K562 (cell line): ENCODE measurements at regions not wholly inside any gene's neighbourhood (a gene's known extent, or its start where the extent isn't known, plus 50 kb on each side); places are given as distances from the start of the nearest gene placed in this dataset.
A peak's percentile ranks its signal among the peaks of the same experiment; 100 is the strongest.

Source experiments
- ARNT ChIP-seq, 2 experiments: fragments of 450-650 bp; IDR thresholded peaks; 2 replicates each; pipeline ENCODE4 v1.6.1; 2016; ENCODE audit warnings: mild to moderate bottlenecking in 1 of 2
- BMI1 ChIP-seq: fragments of 150-350 bp; IDR thresholded peaks from 2 replicates; pipeline ENCODE4 v1.6.1; 2014; ENCODE audit warnings: low read length
- CBX1 ChIP-seq: sonication (generic); IDR thresholded peaks from 2 replicates; pipeline ENCODE4 v1.6.1; 2016; ENCODE audit warnings: antibody characterized with exemption, low read depth, mild to moderate bottlenecking
- CBX2 ChIP-seq: fragments of 200-600 bp; sonication (generic); IDR thresholded peaks from one replicate; pipeline ENCODE4 v1.6.1; 2012; ENCODE audit warnings: mild to moderate bottlenecking, low read length, inconsistent platforms; ENCODE audit not compliant: insufficient read depth, poor library complexity, severe bottlenecking
- CEBPB ChIP-seq: fragments of 450-650 bp; IDR thresholded peaks from 2 replicates; pipeline ENCODE4 v1.6.1; 2016; ENCODE audit warnings: missing genetic modification characterization, missing compliant biosample characterization
- CHCHD3 ChIP-seq: fragments of 250-450 bp; sonication (Bioruptor Pico); IDR thresholded peaks from 2 replicates; pipeline ENCODE4 v2.1.2; 2022; ENCODE audit warnings: mild to moderate bottlenecking
- E4F1 ChIP-seq: fragments of 250-450 bp; sonication (Bioruptor Pico); IDR thresholded peaks from 2 replicates; pipeline ENCODE4 v1.5.0; 2021; ENCODE audit warnings: mild to moderate bottlenecking, borderline replicate concordance
- ELF1 ChIP-seq: fragments of 200-800 bp; sonication (Bioruptor generic); IDR thresholded peaks from 2 replicates; pipeline ENCODE4 v1.6.1; 2016; ENCODE audit warnings: missing genetic modification characterization, missing compliant biosample characterization
- FOXJ2 ChIP-seq: fragments of 200-800 bp; sonication (Bioruptor generic); IDR thresholded peaks from 2 replicates; pipeline ENCODE4 v1.6.1; 2016; ENCODE audit warnings: missing genetic modification characterization, missing compliant biosample characterization
- FUS ChIP-seq: fragments of 200-400 bp; formaldehyde crosslinking; optimal IDR thresholded peaks from 2 replicates; pipeline ENCODE3; 2017; ENCODE audit warnings: low read depth, low read length
- GABPA ChIP-seq: fragments of 200-800 bp; sonication (Bioruptor generic); conservative IDR thresholded peaks from 2 replicates; pipeline ENCODE4 v1.6.1; 2016; ENCODE audit warnings: low read depth, missing genetic modification characterization, missing compliant biosample characterization
- HNRNPK ChIP-seq: fragments of 200-400 bp; formaldehyde crosslinking; IDR thresholded peaks from one replicate; pipeline ENCODE4 v1.6.1; 2018; ENCODE audit warnings: mild to moderate bottlenecking, low read depth, low read length; ENCODE audit not compliant: poor library complexity, severe bottlenecking
- HNRNPL ChIP-seq: fragments of 200-400 bp; formaldehyde crosslinking; IDR thresholded peaks from 2 replicates; pipeline ENCODE4 v1.6.1; 2017; ENCODE audit warnings: low read depth, mild to moderate bottlenecking, low read length
- HOXB6 ChIP-seq: fragments of 250-450 bp; sonication (Bioruptor Pico); IDR thresholded peaks from 2 replicates; pipeline ENCODE4 v1.5.1; 2022; ENCODE audit warnings: mild to moderate bottlenecking, borderline replicate concordance
- IFI16 ChIP-seq: fragments of 250-450 bp; sonication (Bioruptor Pico); IDR thresholded peaks from 2 replicates; pipeline ENCODE4 v2.1.2; 2022; ENCODE audit warnings: mild to moderate bottlenecking, inconsistent platforms
- ILK ChIP-seq: fragments of 450-650 bp; IDR thresholded peaks from 2 replicates; pipeline ENCODE4 v1.6.1; 2016; ENCODE audit warnings: missing genetic modification characterization, low read depth, mild to moderate bottlenecking, missing compliant biosample characterization, moderate library complexity, borderline replicate concordance
- KAT7 ChIP-seq: sonication (generic); formaldehyde crosslinking; IDR thresholded peaks from 2 replicates; pipeline ENCODE4 v1.8.0; 2022; ENCODE audit warnings: missing genetic modification reagents, mild to moderate bottlenecking, borderline replicate concordance
- NCOR1 ChIP-seq: fragments of 450-650 bp; IDR thresholded peaks from 2 replicates; pipeline ENCODE4 v1.6.1; 2016; ENCODE audit warnings: mild to moderate bottlenecking, moderate library complexity
- NR2C1 ChIP-seq, 2 experiments: fragments of 450-650 bp; IDR thresholded peaks; 2 replicates each; pipeline ENCODE4 v1.6.1; 2017; ENCODE audit warnings: mild to moderate bottlenecking in 2 of 2, antibody characterized with exemption in 1 of 2, inconsistent platforms in 1 of 2, missing compliant biosample characterization in 1 of 2, missing genetic modification characterization in 1 of 2
- SMAD1 ChIP-seq: fragments of 150-350 bp; IDR thresholded peaks from 2 replicates; pipeline ENCODE4 v1.6.1; 2014; ENCODE audit warnings: low read length, low read depth; ENCODE audit not compliant: partially characterized antibody
- SRF ChIP-seq, 2 experiments: fragments of 250-450, 450-650 bp in 1 of 2; sonication (Bioruptor Pico) in 1 of 2; sonication (generic) in 1 of 2; formaldehyde crosslinking; IDR thresholded peaks; 2 replicates each; pipeline versions ENCODE4 v1.5.0 to v1.5.1; 2020 to 2022; ENCODE audit warnings: mild to moderate bottlenecking in 1 of 2, missing genetic modification reagents in 1 of 2
- ZC3H4 ChIP-seq: sonication (generic); formaldehyde crosslinking; IDR thresholded peaks from 2 replicates; pipeline ENCODE4 v1.9.0; 2021; ENCODE audit warnings: missing genetic modification reagents, borderline replicate concordance
- ZNF445 ChIP-seq: fragments of 250-450 bp; sonication (Bioruptor Pico); IDR thresholded peaks from 2 replicates; pipeline ENCODE4 v1.4.0; 2020; ENCODE audit warnings: low read depth, mild to moderate bottlenecking, moderate library complexity
- ZNF584 ChIP-seq: fragments of 200-800 bp; sonication (Bioruptor generic); IDR thresholded peaks from 2 replicates; pipeline ENCODE4 v1.6.1; 2016; ENCODE audit warnings: low read depth, mild to moderate bottlenecking, missing genetic modification characterization, missing compliant biosample characterization
- ZNF717 ChIP-seq: fragments of 250-450 bp; sonication (Bioruptor Pico); IDR thresholded peaks from 2 replicates; pipeline ENCODE4 v1.5.0; 2021
- TF ChIP-seq, protein P1 (sequence below), 2 experiments: fragments of 150-350 bp in 1 of 2; IDR thresholded peaks; 2 replicates each; pipeline ENCODE4 v1.6.1; 2012 to 2016; ENCODE audit warnings: low read depth in 2 of 2, low read length in 2 of 2, mild to moderate bottlenecking in 1 of 2, moderate library complexity in 1 of 2

- TF ChIP-seq E4F1 (CRISPR knock-in tag) = no peak
- TF ChIP-seq CHCHD3 (CRISPR knock-in tag) = no peak
- TF ChIP-seq ZNF445 (CRISPR knock-in tag) = no peak
- TF ChIP-seq ARNT (IDR thresholded peaks at IDR 0.05) = no peak
- no peak for TF ChIP-seq CEBPB
- no peak for TF ChIP-seq ZC3H4 (CRISPR knock-in tag)
- no peak for TF ChIP-seq CBX1
- TF ChIP-seq FOXJ2 (tag) = no peak
- TF ChIP-seq FUS = no peak
- TF ChIP-seq NCOR1 = no peak
- no peak for TF ChIP-seq ZNF584
- no peak for TF ChIP-seq HNRNPK
- TF ChIP-seq GABPA (tag) = 0 out of 2 replicates have a peak, but pooled peaks have one; percentile 32
- peak; percentile 68 for TF ChIP-seq ELF1 (tag)
- no peak for TF ChIP-seq NR2C1 (IDR thresholded peaks at IDR 0.05)
- TF ChIP-seq NR2C1 (tag; IDR thresholded peaks at IDR 0.05) = no peak
- no peak for TF ChIP-seq SMAD1
- no peak for TF ChIP-seq CBX2
- no peak for TF ChIP-seq BMI1
- no peak for TF ChIP-seq HNRNPL
- TF ChIP-seq KAT7 = no peak
- TF ChIP-seq ZNF717 (CRISPR knock-in tag) = no peak
- TF ChIP-seq ILK (tag) = no peak
- TF ChIP-seq IFI16 (CRISPR knock-in tag) = no peak
- TF ChIP-seq SRF (CRISPR knock-in tag; IDR thresholded peaks at IDR 0.05) = peak in 1 of 2 experiments; percentile 79; a peak in 1 of 4 replicates
- no peak for TF ChIP-seq HOXB6 (CRISPR knock-in tag)
- TF ChIP-seq, protein P1, sequence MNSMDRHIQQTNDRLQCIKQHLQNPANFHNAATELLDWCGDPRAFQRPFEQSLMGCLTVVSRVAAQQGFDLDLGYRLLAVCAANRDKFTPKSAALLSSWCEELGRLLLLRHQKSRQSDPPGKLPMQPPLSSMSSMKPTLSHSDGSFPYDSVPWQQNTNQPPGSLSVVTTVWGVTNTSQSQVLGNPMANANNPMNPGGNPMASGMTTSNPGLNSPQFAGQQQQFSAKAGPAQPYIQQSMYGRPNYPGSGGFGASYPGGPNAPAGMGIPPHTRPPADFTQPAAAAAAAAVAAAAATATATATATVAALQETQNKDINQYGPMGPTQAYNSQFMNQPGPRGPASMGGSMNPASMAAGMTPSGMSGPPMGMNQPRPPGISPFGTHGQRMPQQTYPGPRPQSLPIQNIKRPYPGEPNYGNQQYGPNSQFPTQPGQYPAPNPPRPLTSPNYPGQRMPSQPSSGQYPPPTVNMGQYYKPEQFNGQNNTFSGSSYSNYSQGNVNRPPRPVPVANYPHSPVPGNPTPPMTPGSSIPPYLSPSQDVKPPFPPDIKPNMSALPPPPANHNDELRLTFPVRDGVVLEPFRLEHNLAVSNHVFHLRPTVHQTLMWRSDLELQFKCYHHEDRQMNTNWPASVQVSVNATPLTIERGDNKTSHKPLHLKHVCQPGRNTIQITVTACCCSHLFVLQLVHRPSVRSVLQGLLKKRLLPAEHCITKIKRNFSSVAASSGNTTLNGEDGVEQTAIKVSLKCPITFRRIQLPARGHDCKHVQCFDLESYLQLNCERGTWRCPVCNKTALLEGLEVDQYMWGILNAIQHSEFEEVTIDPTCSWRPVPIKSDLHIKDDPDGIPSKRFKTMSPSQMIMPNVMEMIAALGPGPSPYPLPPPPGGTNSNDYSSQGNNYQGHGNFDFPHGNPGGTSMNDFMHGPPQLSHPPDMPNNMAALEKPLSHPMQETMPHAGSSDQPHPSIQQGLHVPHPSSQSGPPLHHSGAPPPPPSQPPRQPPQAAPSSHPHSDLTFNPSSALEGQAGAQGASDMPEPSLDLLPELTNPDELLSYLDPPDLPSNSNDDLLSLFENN (IDR thresholded peaks at IDR 0.05; ENCODE audit: low read depth in 2 of 2, low read length in 2 of 2) = no peak
Measured at GRCh38 chr3:71919572-71919971, 134.6 kb upstream of the PROK2 start (continued).
